Lower lobe of right lung (tissue), 2 donors: ENCODE measurements at regions not wholly inside any gene's neighbourhood (a gene's known extent, or its start where the extent isn't known, plus 50 kb on each side); places are given as distances from the start of the nearest gene placed in this dataset.
A peak's percentile ranks its signal among the peaks of the same experiment; 100 is the strongest.

ENCODE experiments used
- ATAC-seq, 2 donors: fragments of 200-7000 bp; cut with Tn5 transposase; one replicate each; pipeline ENCODE4 v1.9.1; 2020 to 2022; ENCODE audit warnings: mild to moderate bottlenecking in 2 of 2, moderate library complexity in 2 of 2
- DNase-seq: peaks from one replicate; pipeline ENCODE4 v3.0.0-alpha.2; 2020
- H3K27ac ChIP-seq: fragments of 200-600 bp; one replicate; pipeline ENCODE4 v1.8.0; 2022
- H3K27me3 ChIP-seq: fragments of 200-600 bp; one replicate; pipeline ENCODE4 v1.8.0; 2022; ENCODE audit warnings: low read depth
- H3K36me3 ChIP-seq: fragments of 200-600 bp; one replicate; pipeline ENCODE4 v1.8.0; 2022; ENCODE audit warnings: mild to moderate bottlenecking
- H3K4me1 ChIP-seq: fragments of 200-600 bp; one replicate; pipeline ENCODE4 v1.8.0; 2022
- H3K4me3 ChIP-seq: fragments of 200-600 bp; one replicate; pipeline ENCODE4 v1.8.0; 2022; ENCODE audit warnings: mild to moderate bottlenecking
- H3K9me3 ChIP-seq: fragments of 200-600 bp; one replicate; pipeline ENCODE4 v1.8.0; 2022
- CTCF ChIP-seq: fragments of 200-600 bp; IDR thresholded peaks from one replicate; pipeline ENCODE4 v1.8.0; 2022; ENCODE audit warnings: antibody characterized with exemption, mild to moderate bottlenecking
- intact Hi-C: fragments of 100-400 bp; cut with DNase I; formaldehyde crosslinking; loops from one replicate; pipeline ENCODE4 v1.11.0; 2022
- donor health status: DM: no; HTN: yes; CAD: no; lungs with severe emphysema.

GRCh38 chr15:66832664-66833063 lies 130.6 kb downstream of the SMAD6 start:
- Histone ChIP-seq H3K36me3 (no peaks in the 10 kb centered on the region), H3K4me3 (no peak overlapping the region), H3K27me3 (no peaks in the 10 kb centered on the region), H3K9me3 (no peaks in the 10 kb centered on the region), H3K27ac (no peak overlapping the region), H3K4me1 (peaks cover 19% of the 10 kb centered on the region)
- ATAC-seq (no peak), DNase-seq (no peak)
- no peak for TF ChIP-seq CTCF
- intact Hi-C loops, result no loop called here

GRCh38 chr15:66833371-66833770 lies 131.3 kb downstream of the SMAD6 start:
- TF ChIP-seq CTCF, result no peak
- Histone ChIP-seq H3K27ac (no peak overlapping the region), H3K4me3 (no peak overlapping the region), H3K4me1 (peaks cover 19% of the 10 kb centered on the region), H3K9me3 (no peaks in the 10 kb centered on the region), H3K36me3 (no peaks in the 10 kb centered on the region), H3K27me3 (no peaks in the 10 kb centered on the region)
- DNase-seq (no peak), ATAC-seq (peak in 1 of 2 donors; percentile 14)
- intact Hi-C loops, result no loop called here

GRCh38 chr15:66833803-66834202 lies 131.8 kb downstream of the SMAD6 start:
- TF ChIP-seq CTCF, result no peak
- Histone ChIP-seq H3K4me3 (no peak overlapping the region), H3K27ac (no peak overlapping the region), H3K27me3 (no peaks in the 10 kb centered on the region), H3K9me3 (no peaks in the 10 kb centered on the region), H3K4me1 (peaks cover 19% of the 10 kb centered on the region), H3K36me3 (no peaks in the 10 kb centered on the region)
- DNase-seq (no peak), ATAC-seq (no peak)
- intact Hi-C loops, result no loop called here

- intact Hi-C loops, result no loop called here
- H3K27me3 ChIP-seq, result no peaks in the 10 kb centered on the region
- ATAC-seq (peak; percentile 83 to 85), DNase-seq (peak; percentile 78)
- TF ChIP-seq CTCF, result no peak
- H3K4me1 ChIP-seq, result peaks cover 28% of the 10 kb centered on the region
- no peak overlapping the region for H3K4me3 ChIP-seq
- no peaks in the 10 kb centered on the region for H3K36me3 ChIP-seq
- no peaks in the 10 kb centered on the region for H3K9me3 ChIP-seq
- peak overlapping the region; percentile 67 for H3K27ac ChIP-seq
Observed at GRCh38 chr15:66834881-66835878, 133.1 kb downstream of the SMAD6 start.

GRCh38 chr15:66836231-66837030 lies 134.4 kb downstream of the SMAD6 start:
- ATAC-seq (no peak), DNase-seq (peak; percentile 12)
- Histone ChIP-seq H3K4me1 (peaks cover 41% of the 10 kb centered on the region), H3K27ac (peak overlapping the region; percentile 10), H3K4me3 (no peak overlapping the region), H3K36me3 (no peaks in the 10 kb centered on the region), H3K27me3 (no peaks in the 10 kb centered on the region), H3K9me3 (no peaks in the 10 kb centered on the region)
- intact Hi-C loops, result no loop called here
- TF ChIP-seq CTCF, result no peak
